Pulmonary artery endothelial cell (primary cell): ENCODE measurements at regions not wholly inside any gene's neighbourhood (a gene's known extent, or its start where the extent isn't known, plus 50 kb on each side); places are given as distances from the start of the nearest gene placed in this dataset.
A peak's percentile ranks its signal among the peaks of the same experiment; 100 is the strongest.

Source experiments
- DNase-seq: peaks from one replicate; pipeline ENCODE4 v3.0.0-alpha.2; 2011; ENCODE audit warnings: low read depth, low spot score

GRCh38 chr7:25803117-25803887 lies 348.7 kb upstream of the NFE2L3 start:
- DNase-seq, result no peak

DNA sequence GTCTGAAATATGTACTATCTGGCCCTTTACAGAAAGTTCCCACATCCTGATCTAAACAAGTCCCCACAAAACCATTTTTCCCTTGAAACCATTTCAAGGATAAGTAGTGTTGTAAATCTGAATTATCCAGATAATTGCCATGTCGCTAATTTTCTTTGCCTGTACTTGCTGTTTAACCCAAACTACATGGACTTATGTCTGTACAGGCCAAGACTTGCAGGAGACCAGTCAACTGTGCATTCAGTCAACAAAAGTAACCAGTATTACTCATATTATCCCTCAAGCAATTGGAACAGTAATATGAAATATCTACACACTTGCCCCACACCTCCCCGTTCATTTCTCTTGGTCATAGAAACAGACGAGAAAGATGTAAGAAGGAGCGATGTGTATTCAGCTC lies 347.8 kb upstream of the NFE2L3 start:
- no peak for DNase-seq

DNA sequence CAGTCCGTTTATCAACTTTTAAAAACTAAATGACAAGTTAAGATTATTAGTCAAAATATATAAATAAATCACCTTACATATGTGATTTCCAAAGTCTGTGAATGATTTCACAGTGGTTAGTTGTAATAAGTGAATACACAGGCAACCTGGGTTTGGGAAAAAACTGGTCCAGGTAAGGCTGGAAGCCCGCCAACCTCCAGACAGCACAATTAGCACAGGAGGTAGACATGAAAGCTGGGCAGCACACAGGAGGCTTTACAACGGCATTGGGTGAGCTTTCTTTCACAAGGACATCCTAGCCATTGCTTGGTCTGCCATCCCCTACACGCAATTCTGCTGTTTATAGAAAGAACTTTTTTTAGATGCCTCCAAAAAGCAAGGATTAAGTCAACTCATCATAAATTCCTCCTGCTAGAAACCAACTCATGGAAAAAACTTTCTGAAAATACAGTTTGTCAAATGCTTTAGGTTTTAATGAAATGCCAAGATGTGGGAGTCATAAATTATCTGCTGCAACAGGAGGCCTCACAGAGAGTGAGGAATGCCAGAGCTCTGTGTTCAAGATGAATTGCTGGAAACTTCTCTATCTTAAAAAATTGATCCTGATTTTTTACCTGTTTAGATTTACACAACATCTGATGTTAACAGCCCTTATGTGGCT lies 346.8 kb upstream of the NFE2L3 start:
- DNase-seq, result no peak

DNA sequence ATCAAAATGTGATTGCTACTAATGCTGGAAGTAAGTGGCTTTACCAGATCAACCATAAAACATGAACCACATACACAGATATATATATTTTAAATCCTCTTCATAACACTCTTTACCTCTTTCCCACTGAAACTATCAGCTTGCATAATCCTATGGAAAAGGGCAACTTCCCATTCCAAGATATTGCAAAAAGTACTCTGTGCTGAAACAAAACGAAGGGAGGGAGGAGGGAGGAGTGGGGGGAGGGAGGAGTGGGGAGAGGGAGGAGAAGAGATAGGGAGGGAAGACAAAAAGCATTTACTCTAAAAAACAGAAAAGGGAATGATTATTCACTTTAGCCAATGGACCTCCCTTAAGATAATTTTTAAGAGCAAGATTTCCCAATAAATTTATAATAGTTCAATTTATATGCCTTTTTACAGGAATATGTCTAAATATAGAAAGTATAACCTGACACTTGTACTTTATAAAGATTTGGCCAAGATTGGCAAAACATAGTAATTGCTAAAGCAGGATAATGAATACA lies 344.8 kb upstream of the NFE2L3 start:
- no peak for DNase-seq

DNA sequence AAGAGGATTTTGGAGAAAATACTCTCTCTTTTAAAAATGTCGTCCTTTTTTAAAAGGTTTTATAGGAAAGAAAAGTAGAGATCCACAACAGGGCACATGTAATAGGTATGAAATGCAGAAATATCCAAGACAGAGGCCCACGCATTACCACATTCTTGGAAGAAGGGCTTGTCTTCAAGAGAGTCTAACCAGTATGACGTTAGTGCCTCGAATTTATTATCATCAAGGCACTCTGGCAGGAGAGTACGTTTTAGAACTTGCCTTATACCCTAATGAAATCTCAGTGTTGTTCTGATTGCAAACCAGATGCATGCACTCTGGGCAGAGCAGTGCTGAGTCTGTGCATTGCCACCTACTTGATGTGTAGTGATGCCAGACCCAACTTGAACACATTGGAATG lies 342.6 kb upstream of the NFE2L3 start:
- DNase-seq, result no peak

DNA sequence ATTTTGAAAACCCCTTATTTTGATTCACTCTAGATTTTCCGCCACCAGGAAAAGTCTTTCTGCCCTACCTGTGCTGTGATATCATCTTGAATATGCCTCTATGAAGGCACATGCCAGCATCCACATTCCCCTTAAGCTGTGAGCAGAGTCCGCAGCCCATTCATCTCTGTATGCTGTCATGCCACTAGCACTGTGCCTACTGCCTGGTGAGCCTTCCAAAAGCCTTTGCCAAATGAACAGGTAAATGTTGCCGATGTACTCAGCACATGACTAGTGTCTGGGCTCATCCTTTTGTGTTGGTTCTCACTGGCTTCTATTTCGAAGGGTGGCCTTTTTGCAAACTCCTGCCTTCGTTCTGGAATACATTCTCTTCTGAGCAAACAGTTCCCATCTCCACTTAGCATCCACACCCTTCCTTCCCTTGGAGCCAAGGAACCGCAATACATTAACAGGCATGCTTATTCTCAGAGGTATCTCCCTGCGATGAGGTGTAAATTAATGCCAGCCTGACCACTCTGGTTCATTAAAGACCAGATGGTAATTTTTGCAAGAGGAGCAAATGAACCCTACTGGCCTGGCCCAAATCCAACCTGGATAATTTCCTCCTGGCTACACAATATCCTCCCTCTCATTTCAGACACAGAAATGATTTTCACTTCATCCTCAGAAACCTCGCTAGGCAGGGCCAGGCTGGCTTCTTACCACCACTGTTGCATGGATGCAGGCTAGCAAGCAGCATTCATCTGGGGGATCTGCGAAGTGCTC lies 339.7 kb upstream of the NFE2L3 start:
- DNase-seq, result no peak

DNA sequence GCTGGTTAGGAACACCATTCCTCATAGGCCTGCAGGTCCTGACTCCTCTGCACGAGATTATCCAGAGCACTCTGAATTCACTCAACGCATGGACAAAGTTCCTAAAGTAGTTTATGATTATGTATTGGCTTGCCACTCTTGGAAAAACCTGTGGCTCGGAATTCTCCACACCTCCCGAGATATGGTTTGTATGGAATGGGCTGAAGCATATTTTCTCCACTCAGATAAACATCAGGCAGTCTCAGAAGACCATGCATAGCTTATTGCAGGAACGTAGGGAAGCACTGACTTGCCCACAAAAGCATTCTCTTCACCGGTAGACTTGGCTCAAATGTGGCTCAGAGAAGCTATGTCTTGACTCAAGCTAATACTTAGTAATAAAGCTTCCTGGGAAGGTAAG lies 338.6 kb upstream of the NFE2L3 start:
- no peak for DNase-seq

DNA sequence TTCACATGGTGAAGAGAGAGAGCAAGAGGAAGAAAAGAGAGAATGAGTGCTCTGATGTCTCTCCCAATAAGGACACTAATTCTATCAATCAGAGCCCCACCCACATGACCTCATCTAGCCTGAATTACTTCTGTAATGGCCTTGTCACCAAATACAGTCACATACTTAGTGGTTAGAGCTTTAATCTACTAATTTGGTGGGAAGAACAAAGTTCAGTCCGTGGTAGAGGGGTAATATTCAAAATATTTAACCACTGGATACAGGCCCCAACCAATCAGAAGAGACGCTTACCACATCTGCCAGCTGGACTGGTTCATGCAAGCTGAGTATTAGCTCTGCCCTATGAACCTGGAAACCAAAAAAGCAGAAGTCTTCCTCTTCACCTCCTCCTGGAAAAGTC lies 336.3 kb upstream of the NFE2L3 start:
- no peak for DNase-seq

DNA sequence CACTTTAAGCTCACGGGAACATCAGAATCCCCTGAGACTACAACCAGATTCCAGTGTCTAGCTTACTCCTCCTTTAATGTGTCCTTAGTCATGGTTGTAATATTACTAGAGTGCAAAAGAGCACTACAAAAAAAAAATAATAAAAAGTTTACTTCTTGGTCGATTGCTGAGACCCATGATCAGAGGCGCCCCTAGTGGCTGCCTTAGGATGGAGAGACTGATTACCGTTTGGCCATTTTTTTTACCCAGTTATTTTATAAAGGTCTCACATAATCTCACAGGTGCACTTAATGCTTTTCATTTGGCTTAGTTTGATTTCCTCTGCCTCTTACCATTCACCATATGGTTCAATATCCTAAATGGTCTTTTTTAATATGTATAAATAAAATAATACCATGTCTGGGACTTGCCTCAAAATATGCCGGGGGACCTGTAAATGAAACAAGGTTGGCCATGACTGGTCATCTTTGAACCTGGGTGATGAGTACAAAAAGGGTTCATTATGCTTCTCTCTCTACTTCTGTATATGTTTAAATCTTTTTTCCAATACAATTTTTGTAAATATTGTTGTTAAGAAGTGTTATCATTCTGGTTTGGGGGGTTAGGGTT lies 331.5 kb upstream of the NFE2L3 start:
- DNase-seq, result no peak

- no peak for DNase-seq
These were observed 330.8 kb upstream of the NFE2L3 start for GRCh38 chr7:25821225-25821624.

- no peak for DNase-seq
These were observed 329.2 kb upstream of the NFE2L3 start for GRCh38 chr7:25822823-25823222.

GRCh38 chr7:25823571-25823970 lies 328.4 kb upstream of the NFE2L3 start:
- DNase-seq, result no peak

GRCh38 chr7:25828468-25828867 lies 323.5 kb upstream of the NFE2L3 start:
- DNase-seq, result no peak

DNA sequence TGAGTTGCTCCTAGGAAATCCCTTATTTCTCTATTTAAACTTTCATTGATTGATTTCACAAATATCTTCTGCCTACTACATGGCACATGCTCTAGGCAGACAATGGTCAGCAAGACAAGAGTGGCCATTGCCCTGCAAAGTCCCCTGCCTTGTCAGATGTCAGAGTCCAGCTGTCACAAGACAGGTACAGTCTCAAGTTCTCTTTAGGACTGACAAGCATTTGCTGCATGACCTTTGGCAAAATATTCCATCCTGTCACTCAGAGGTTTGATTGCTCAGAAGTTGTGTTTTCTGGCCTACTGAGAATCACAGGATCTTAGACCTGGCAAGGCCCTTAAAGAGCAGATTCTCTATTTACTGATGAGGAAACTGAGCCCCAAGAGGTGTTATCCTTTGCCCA lies 322.3 kb upstream of the NFE2L3 start:
- no peak for DNase-seq

- DNase-seq, result no peak
These were observed 321.8 kb upstream of the NFE2L3 start for GRCh38 chr7:25830215-25830614.

DNA sequence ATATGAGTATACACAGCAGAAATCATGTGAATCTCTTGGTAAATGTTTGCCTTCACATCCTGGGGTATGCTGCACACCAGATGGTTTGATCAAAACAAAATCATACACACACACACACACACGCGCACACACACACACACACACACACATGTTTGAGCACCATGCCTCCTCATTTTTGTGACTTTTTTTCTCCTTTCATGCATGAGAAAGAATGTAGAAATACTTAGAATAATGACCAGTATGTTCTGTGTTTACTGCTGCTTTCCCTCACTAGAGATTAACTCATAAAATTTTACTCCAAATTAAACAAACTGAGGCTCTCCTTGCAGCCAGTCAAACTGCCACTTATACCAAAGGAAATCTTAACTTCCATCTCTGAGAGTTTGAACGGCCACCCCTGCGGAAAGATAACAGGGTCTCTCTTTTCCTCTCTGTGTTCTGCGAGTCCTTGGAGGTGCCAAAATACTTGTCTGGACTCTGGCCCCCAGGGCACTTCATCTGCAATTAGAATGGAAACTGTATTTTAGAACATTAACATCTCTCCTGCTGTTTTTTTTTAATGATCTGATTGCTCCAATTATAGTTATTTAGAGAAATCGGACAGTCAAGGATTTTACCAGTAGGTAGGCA lies 320.8 kb upstream of the NFE2L3 start:
- no peak for DNase-seq

- DNase-seq, result no peak
These were observed 320.1 kb upstream of the NFE2L3 start for GRCh38 chr7:25831831-25832411.

- peak; percentile 39 for DNase-seq
These were observed 319.5 kb upstream of the NFE2L3 start for GRCh38 chr7:25832456-25832855.

GRCh38 chr7:25832929-25833328 lies 319.1 kb upstream of the NFE2L3 start:
- no peak for DNase-seq

DNA sequence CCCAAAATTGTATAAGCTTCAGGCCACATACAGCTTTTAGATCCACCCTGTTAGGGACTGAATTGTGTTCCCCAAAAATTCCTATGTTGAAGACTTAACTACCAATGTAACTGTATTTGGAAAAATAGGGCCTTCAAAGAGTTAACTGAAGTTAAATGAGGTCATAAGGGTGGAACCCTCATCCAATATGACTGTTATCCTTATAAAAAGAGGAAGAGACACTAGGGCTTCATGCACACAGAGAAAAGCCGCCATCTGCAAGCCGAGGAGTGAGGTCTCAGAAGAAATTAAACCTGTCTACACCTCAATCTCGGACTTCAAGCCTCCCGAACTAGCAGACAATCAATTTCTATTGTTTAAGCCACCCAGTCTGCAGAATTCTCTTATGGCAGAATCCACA lies 317.9 kb upstream of the NFE2L3 start:
- no peak for DNase-seq

DNA sequence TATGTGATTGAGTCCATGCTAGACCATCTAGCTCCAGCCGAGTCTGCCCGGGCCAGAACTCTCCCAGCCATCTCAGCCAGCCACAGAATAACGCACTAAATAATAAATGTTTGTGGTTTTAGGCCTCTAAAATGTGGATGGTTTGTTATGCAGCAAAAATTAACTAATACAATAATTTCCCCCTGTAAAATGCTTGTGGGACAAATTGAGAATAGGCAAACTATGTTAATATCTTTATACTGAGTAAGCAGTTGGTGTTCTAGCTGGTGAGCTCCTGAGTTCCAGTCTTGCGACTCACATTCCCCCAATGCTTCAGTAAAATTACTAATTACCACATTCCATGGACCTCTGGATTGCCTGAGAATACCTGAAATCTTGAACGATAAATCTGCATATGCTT lies 316.8 kb upstream of the NFE2L3 start:
- DNase-seq, result no peak
